ENCODE measurements at regions not wholly inside any gene's neighbourhood (a gene's known extent, or its start where the extent isn't known, plus 50 kb on each side); places are given as distances from the start of the nearest gene placed in this dataset.
A peak's percentile ranks its signal among the peaks of the same experiment; 100 is the strongest.
"Not testable (repeated sequence)": the region's sequence is repeated elsewhere in the genome, so short reads cannot be mapped to it uniquely, and the experiment has no call there.

DNA sequence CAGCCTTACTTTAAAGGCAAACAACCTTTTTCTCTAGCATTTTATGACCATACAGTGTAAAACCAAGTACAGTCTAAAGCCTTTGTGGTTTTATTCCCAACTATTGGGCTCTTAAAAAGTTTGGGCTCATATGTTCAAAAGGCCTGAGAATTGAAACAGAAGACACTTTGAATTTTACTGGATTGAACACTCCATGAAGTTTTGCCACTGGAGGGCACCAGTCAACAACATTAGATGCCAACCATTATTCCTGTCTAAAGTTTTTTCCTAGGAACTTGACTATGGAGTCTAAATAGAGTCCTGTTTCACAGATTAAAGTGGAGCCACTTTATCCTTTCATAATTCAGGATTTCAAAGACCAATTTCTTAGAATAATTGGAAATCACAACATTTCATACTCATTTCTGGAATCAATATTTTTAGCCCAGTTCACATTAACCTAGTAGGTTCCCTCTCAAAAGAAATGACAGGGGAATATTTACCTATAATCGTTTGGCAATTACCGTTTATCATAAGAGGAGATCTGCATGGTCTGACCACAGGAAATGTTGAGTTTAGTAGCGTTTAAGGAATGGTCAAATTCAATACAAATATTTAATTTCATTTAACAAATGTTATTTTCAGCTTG lies 244.1 kb upstream of the PDZRN3 start:
- peak; percentile 43 for DNase-seq (ENCODE audit: low spot score)
- in situ Hi-C loops (cut with HindIII; ENCODE audit: low sequenced_read_pairs) = no loop called here

DNA sequence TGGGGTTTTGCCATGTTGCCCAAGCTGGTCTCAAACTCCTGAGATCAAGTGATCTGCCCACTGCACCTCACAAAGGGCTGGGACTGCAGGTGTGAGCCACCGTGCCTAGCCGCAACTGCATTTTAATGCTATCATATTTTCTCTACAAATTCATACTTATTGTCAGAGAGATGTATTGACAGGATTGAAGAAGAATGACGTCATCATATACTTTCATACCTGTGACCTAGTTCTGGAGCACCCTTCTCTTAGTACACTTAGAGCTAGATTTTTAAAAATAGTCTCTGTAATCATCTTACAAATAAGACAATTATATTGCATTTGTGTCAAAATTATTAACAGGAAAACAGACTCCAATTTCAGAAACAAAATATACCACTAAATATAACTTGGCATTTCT lies 242.8 kb upstream of the PDZRN3 start:
- in situ Hi-C loops (cut with HindIII; ENCODE audit: low sequenced_read_pairs) = no loop called here

DNA sequence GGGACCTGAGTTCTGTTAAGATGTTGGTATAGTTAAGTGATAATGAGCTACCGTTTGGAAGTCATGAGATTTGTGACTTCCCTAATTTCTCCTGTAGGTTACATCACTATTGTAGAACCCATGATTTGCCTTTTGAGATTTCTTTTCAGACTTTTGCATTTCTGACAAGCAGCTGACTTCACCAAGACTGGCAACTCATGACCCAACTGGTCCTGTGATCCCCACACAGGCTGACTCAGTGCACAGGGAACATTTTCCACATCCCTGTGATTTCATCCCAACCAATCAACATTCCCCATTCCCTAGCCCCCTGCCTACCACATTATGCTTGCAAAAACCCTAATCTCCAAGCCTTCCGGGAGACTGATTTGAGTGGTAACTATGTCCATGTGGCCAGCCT lies 242.1 kb upstream of the PDZRN3 start:
- in situ Hi-C loops (cut with HindIII; ENCODE audit: low sequenced_read_pairs) = no loop called here
- DNase-seq (ENCODE audit: low spot score) = no peak

More for the DNA sequence above, 242.8 kb upstream of the PDZRN3 start:
- DNase-seq (ENCODE audit: low spot score) = no peak

DNA sequence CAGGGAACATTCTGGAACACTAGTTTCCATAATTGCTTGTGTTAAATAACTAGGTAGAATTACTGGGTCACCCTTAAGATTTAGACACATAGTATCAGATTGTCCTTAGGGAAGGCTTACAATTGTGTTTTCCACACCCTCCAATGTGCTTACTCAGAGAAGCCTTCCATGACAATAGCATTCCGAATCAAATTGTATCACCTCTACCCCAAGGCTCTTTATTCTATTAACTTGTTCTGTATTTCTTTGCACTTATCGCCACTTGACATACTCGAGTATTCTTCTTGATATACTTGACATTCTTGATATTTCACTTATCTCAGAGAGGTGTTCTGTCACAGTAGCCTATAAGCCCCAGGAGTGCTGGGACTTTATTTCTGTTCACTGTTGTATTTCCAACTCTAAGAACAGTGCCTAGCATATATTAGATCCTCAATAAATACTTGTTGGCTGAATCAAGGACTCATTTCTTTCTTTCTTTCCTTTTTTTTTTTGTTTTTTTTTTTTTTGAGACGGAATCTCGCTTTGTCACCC lies 238.9 kb upstream of the PDZRN3 start:
- no peak for DNase-seq (ENCODE audit: low spot score)
- in situ Hi-C loops (cut with HindIII; ENCODE audit: low sequenced_read_pairs) = no loop called here

DNA sequence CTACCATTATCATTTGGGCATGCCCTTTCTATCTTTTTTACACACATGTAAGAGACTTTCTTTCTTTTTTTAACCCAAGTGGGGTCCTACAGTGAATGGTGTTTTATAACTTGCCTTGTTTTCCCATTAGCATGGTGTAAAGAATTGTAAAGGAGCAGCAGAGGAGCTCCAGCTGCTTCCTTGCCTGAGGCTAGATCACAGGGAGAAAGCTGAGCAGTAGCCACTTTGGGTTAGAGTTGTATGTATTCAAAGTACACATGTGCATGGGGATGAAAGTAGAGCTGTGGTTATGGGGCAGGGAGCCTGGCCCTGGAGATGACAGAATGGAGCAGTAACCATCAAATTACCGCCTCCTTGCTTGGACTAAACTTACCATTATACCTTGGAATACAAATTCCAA lies 231.1 kb upstream of the PDZRN3 start:
- in situ Hi-C loops (cut with HindIII; ENCODE audit: low sequenced_read_pairs) = no loop called here
- DNase-seq (ENCODE audit: low spot score) = no peak

DNA sequence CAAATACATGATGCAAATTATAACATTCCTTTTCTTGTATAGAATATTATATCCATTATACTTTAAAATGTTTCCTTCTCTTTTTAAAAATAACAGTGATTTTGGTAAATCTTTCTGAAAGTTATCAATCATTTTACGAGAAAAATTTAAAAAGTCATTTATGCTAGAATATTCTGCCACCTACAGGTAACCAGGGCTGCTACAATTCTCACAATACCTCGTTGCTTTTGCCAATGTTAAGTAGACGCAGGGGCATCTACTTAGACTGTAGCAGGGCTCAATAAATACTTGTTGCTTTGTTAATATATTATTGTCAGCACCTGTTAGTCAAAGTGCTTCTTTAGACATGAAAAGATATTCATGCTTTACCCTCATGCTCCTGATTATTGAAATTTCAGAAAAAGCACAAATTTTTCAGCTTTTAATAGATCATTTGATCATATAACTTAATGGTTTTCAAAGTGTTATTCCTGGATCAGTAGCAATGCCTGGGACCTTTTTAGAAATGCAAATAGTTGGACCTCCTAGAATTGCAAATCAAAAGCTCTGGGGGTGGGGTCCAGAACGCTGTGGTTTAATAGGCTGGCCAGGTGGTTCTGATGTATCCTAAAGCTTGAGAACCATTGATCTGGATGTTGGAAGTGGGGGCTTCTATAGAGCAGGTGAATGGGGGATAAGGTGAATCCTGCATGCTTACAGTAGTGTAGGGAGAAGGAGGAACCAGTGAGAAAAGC lies 223.6 kb upstream of the PDZRN3 start:
- DNase-seq (ENCODE audit: low spot score) = no peak
- in situ Hi-C loops (cut with HindIII; ENCODE audit: low sequenced_read_pairs) = no loop called here

DNA sequence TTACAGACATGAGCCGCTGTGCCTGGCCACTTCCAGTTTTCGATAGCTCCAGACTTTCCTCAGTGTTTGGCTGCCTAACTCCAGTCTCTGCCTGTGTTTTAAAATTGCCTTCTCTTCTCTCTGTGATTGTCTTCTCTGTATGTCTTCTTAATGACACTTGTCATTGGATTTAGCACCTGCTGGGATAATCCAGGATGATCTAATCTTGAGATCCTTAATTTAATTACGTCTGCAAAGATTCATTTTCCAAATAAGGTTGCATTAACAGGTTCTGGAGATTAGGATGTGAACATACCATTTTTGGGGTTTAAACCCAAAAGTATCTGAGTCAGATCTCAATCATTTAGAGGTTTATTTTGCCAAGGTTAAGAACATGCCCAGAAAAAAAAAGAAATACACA lies 222.2 kb upstream of the PDZRN3 start:
- in situ Hi-C loops (cut with HindIII; ENCODE audit: low sequenced_read_pairs) = no loop called here
- DNase-seq (ENCODE audit: low spot score) = no peak

DNA sequence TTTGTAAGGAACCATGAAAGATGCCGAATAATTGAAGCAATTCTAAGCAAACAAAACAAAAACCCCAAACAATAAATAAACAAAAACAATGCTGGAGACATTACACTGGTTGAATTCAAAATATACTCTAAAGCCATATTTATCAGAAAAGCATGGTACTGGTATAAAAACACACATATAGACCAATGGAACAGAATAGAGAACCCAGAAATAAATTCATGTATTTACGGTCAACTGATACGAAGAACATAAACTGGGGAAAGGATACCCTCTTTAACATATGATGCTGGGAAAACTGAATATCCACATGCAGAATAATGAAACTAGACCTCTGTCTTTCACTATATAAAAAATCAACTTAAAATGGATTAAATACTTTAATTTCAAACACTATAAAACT lies 214.3 kb upstream of the PDZRN3 start:
- in situ Hi-C loops (cut with HindIII; ENCODE audit: low sequenced_read_pairs) = no loop called here
- DNase-seq (ENCODE audit: low spot score) = no peak

DNA sequence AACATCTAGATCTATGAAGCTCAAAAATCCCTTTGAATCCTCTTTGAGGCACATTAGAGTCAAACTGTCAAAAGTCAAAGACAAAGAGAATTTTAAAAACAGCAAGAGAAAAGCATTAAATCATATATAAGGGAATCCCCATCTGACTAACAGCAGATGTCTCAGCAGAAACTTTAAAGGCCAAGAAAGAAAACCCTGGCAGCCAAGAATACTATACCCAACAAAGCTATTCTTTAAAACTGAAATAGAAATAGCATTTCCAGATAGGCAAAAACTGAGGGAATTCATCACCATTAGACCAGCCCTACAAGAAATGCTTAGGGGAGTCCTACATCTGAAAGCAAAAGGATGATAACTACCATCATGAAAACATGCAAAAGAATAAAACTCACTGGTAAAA lies 211.2 kb upstream of the PDZRN3 start:
- in situ Hi-C loops (cut with HindIII; ENCODE audit: low sequenced_read_pairs) = no loop called here

DNA sequence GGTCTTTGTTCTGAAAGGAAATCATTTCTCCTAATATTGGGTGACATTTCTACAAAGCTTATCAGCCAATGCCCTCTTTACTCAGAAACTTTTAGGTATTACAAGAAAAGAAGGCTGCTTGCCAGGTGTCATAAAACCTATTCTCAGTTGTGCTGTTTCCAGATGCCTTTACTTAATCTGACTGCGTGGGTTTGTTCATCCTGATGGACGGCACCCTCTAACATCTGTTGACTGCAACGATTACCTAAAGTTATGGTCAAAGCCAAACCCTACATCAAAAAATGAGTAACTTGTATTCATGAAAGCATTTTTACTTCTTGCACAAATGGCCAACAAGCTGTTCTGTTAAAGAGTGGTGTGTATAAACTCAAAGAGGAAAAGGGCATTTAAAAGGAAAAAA lies 207.7 kb upstream of the PDZRN3 start:
- DNase-seq (ENCODE audit: low spot score) = no peak
- in situ Hi-C loops (cut with HindIII; ENCODE audit: low sequenced_read_pairs) = no loop called here

More for the DNA sequence above, 211.2 kb upstream of the PDZRN3 start:
- DNase-seq (ENCODE audit: low spot score) = no peak

DNA sequence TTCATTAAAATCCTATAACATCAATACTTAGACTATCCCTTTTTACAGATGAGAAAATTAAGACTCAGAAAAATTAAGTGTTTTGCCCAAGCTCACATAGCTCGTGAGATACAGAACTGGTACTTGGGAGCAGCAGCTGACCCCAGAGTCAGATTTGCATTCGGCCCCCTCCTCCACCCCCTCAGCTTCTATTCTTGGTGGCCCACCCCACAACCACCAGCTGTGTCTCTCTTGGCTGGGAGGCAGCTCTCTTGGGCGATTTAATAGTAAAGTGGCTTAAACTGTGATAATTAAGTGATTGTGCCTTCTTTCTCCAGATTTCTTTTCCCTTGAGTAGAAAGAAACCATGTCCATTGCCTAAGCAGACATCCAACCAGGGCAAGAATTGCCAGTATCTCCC lies 203.6 kb upstream of the PDZRN3 start:
- in situ Hi-C loops (cut with HindIII; ENCODE audit: low sequenced_read_pairs) = no loop called here

DNA sequence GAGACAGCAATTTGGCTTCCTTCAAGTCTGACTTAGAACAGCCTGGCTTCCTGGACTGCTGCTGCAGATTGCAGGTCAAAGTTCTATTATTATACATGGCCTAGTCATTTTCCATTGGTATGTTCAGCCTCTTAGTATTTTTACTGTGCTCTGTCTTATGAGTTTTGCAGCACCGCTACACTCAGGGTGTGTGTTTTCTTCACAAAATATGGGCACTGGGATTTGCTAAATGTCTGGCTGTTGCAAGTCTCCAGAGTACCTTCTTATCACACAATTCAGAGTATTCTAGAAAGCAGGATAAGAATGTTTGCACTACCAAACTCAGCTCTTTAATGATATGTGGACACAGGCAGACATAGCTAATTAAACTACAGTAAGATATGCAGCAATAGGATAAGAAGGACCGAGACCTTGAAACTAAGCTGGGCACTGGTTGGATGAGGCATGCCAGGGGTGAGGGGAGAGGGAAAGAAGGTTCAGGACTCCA lies 203.0 kb upstream of the PDZRN3 start:
- no peak for DNase-seq (ENCODE audit: low spot score)
- in situ Hi-C loops (cut with HindIII; ENCODE audit: low sequenced_read_pairs) = no loop called here

More for the DNA sequence above, 203.6 kb upstream of the PDZRN3 start:
- DNase-seq (ENCODE audit: low spot score) = no peak

DNA sequence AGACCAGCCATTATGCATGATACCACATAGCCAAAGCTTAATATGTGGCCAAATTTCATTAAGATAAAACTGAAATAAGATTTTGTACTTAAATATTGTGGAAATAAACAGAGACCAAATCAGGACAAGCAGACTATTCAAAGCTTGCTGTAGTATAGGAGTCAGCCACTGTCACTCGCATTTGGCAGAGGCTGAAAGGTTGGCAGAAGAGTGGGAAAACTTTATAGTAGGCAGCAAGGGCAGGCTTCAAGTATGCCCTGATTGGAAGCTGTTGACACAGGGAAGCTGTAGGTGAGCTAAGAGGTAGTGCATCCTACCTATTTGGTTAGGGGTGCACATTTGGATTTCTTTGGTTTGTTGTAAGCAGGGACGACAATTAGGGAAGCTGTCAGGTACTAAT lies 202.5 kb upstream of the PDZRN3 start:
- in situ Hi-C loops (cut with HindIII; ENCODE audit: low sequenced_read_pairs) = no loop called here
- DNase-seq (ENCODE audit: low spot score) = no peak

DNA sequence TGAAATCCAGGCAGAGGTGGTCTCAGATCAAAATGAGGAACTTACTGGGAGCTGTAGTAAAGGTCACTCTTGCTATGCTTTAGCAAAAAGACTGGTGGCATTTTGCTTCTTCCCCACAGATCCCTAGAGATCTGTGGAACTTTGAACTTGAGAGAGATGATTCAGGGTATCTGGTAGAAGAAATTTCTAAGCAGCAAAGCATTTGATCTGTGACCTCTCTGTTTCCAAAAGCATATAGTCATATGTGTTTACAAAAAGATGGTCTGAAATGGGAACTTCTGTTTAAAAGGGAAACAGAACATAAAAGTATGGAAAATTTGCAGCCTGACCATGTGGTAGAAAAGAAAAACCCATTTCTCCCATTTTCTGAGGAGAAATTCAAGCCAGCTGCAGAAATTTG lies 196.2 kb upstream of the PDZRN3 start:
- in situ Hi-C loops (cut with HindIII; ENCODE audit: low sequenced_read_pairs); DNase-seq (ENCODE audit: low spot score): not testable (repeated sequence)

DNA sequence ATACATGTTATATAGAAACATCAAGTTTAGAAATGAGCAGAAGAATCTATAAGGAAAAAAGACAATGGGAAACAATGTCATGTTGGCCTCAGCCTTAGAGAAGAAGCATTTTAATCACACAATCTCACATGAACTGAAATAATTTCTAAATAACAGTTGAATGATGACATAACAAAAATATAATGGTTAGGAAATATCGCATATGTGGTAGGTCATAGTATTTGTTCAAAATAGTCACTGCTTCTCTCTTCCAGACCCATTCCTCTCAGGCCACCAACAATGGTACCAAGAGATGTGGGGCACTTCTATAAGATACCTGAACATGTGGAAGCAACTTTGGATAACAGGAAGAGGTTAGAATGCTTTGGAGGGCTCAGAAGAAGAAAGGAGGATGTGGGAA lies 195.7 kb upstream of the PDZRN3 start:
- no peak for DNase-seq (ENCODE audit: low spot score)
- in situ Hi-C loops (cut with HindIII; ENCODE audit: low sequenced_read_pairs) = no loop called here

DNA sequence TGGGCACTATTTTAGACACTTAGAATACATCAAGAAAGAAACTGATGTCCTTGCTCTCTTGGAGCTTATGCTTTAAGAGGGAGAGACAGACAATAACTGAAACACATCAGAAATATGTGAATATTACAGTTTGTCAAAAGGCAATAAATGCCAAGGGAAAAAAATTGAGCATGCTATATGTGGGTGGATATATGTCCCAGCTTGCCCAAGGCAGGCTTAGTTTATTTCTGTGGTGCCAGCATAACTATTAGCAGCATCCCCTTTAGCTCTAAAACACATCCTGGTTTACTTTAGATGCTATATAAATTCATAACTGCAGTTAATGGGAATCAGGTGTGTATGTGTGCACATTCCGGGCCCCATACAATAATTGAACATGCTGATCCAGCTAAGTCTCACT lies 191.2 kb upstream of the PDZRN3 start:
- in situ Hi-C loops (cut with HindIII; ENCODE audit: low sequenced_read_pairs) = no loop called here
- no peak for DNase-seq (ENCODE audit: low spot score)

DNA sequence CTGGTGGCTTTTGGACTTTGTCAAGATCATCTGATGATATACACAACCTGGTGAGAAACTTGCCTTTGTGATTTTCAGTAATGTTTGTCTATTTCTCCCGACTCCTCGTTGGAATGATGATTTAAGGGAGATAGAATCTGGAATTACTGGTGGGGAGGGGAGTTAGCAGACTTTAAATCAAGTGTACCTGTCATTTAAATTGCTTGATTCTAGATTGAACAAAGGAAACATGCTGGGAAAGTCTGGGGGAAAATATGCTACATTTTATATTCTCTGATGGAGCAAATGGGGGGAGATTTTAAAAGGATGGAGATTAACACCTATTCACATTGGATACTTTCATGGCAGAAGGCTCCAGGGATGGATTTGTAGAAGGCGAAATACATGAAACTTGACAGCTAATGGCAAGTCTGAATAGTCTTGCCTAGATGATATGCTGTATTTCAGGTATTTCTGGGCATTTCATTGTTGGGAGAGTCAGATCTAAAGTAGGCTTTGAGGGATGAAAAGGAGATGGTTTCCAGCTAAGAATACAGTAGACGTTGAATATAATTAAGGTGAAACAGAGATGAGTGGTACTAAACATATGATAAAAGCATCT lies 189.1 kb upstream of the PDZRN3 start:
- in situ Hi-C loops (cut with HindIII; ENCODE audit: low sequenced_read_pairs) = no loop called here
- DNase-seq (ENCODE audit: low spot score) = no peak

DNA sequence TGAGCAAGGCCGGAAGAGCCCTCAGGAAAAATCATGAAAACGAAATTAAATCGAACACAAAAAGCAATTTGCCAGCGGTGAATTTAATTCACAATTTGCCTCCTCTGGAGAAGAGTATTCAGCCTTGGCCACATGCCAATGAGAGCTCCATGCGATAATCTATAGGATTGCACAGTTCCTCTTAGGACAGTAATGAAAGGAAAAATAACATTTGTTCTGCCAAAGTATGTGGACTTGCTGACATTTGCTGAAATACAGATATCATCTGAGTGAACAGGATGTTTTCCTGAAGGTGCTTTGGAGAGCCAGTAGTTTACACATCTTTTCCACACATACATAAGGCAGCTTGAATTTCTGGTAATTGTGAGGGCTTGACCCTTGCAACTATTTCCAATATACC lies 188.6 kb upstream of the PDZRN3 start:
- in situ Hi-C loops (cut with HindIII; ENCODE audit: low sequenced_read_pairs) = no loop called here
- DNase-seq (ENCODE audit: low spot score) = no peak

DNA sequence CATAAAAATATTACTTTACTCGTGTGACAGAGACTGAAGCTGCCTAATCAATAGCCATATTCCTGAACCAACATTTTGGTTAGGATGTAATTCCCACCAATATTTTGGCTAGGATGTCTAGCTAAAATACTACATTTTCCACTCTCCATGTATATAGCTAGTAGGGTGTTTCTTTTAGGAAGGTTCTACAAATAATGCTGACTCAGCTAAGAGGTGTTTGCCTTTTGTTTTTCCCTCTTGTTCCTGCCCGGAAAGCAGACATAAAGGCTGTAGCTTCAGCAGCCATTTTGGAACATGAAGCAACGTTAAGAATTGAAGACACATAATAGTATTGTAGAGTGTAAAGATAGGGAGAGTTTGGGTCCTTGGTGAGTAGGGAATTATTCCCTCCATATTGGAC lies 187.3 kb upstream of the PDZRN3 start:
- in situ Hi-C loops (cut with HindIII; ENCODE audit: low sequenced_read_pairs) = no loop called here
- no peak for DNase-seq (ENCODE audit: low spot score)

DNA sequence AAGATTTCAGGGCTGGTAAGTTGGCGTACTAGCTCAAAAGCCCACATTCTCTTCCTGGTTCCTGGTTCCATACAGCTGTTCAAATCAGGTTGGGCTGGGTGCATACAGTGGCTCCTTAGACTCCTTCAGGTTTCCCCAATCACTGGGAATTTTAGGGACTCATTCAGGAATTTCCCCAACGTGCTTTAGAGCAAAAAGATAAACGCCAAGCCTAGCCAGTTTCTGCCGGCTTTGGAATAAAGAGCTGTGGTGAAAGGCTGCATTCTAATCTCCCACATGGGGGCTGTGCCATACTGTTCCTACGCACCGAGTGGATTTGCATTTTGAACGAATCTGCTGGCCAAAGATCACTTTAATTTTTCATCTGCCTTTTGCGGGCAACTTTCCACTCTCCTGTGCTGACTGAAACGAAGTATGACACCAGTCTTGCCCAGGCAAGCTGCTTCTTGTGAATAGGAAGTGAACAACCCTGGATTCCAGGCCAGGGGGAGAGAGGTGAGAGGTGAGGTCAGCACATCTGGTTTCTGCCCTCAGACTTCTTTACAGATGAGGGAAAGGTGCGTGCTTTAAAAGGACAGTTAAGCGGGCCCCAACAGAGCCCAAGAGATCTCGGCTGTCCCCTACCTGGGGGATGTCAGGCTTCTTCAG lies 184.2 kb upstream of the PDZRN3 start:
- in situ Hi-C loops (cut with HindIII; ENCODE audit: low sequenced_read_pairs) = no loop called here
- no peak for DNase-seq (ENCODE audit: low spot score)

Measured in G401 (cell line).